Endothelial cell of umbilical vein (primary cell): ENCODE measurements at regions not wholly inside any gene's neighbourhood (a gene's known extent, or its start where the extent isn't known, plus 50 kb on each side); places are given as distances from the start of the nearest gene placed in this dataset.

Source experiments
- BruUV-seq: library from RNA; stranded (reverse); fragments of 400-500 nt; replicated peaks from 2 replicates; lab custom pipeline; 2021; lab: Mats Ljungman, UMichigan
- CTCF ChIA-PET: fragments of 300-600, 350-600 bp; sonication (Branson Sonifier 250); formaldehyde crosslinking; loops from one replicate; lab custom pipeline; 2021; ENCODE audit warnings: antibody characterized with exemption, inconsistent platforms; lab: Charles Lee
- POLR2A ChIA-PET: fragments of 300-600, 350-600 bp; sonication (Branson Sonifier 250); formaldehyde crosslinking; loops from one replicate; lab custom pipeline; 2021; ENCODE audit warnings: antibody characterized with exemption, inconsistent platforms; lab: Charles Lee
- DNase-seq: peaks from one replicate; pipeline ENCODE4 v3.0.0-alpha.2; 2011; ENCODE audit warnings: low read depth, low spot score
- FAIRE-seq: peaks from 2 replicates; lab custom pipeline; 2011; peaks lifted over from hg19 to GRCh38; lab: Jason Lieb, UNC
- H2AFZ ChIP-seq: 2 replicates; pipeline ENCODE4 v1.6.0; 2012; ENCODE audit warnings: low read depth, low read length, control low read depth, inconsistent platforms
- H3K27ac ChIP-seq: 2 replicates; pipeline ENCODE4 v1.5.1; 2011; ENCODE audit warnings: low read depth, mild to moderate bottlenecking, control low read depth, low read length, moderate library complexity; ENCODE audit not compliant: insufficient read depth
- H3K27me3 ChIP-seq, 2 experiments: 2 replicates each; pipeline versions ENCODE4 v1.6.0 to v1.6.1; 2011; ENCODE audit warnings: low read length in 2 of 2, mixed read lengths in 1 of 2; ENCODE audit not compliant: control insufficient read depth in 2 of 2, insufficient read depth in 2 of 2
- H3K36me3 ChIP-seq, 2 experiments: 2 replicates in 1 of 2; 3 replicates in 1 of 2; pipeline ENCODE4 v1.5.1; 2011; ENCODE audit warnings: low read length in 2 of 2, mild to moderate bottlenecking in 1 of 2, moderate library complexity in 1 of 2; ENCODE audit not compliant: control insufficient read depth in 2 of 2, insufficient read depth in 2 of 2; ENCODE audit errors: extremely low read depth in 1 of 2
- H3K4me1 ChIP-seq: 3 replicates; pipeline ENCODE4 v1.5.1; 2011; ENCODE audit warnings: mild to moderate bottlenecking, low read length; ENCODE audit not compliant: control insufficient read depth, insufficient read depth; ENCODE audit errors: extremely low read depth
- H3K4me2 ChIP-seq: 2 replicates; pipeline ENCODE4 v1.6.1; 2011; ENCODE audit warnings: low read length, control low read depth, mixed read lengths; ENCODE audit not compliant: insufficient read depth
- H3K4me3 ChIP-seq, 3 experiments: fragments of 200-600 bp in 1 of 3; sonication (generic), shearing (Covaris generic) in 1 of 3; replicated peaks in 1 of 3; 2 replicates each; pipeline ENCODE4 v1.5.1; 2011 to 2016; ENCODE audit warnings: control low read depth in 3 of 3, low read length in 3 of 3, mild to moderate bottlenecking in 2 of 3, inconsistent platforms in 1 of 3, low read depth in 1 of 3, moderate library complexity in 1 of 3; ENCODE audit not compliant: insufficient read depth in 1 of 3
- H3K79me2 ChIP-seq: 2 replicates; pipeline ENCODE4 v1.6.0; 2012; ENCODE audit warnings: low read length, inconsistent platforms; ENCODE audit not compliant: control insufficient read depth, insufficient read depth
- H3K9ac ChIP-seq: replicated peaks from 2 replicates; pipeline ENCODE3; 2011; ENCODE audit warnings: low read length, control low read depth; ENCODE audit not compliant: insufficient read depth; ENCODE audit errors: extremely low read depth
- H3K9me1 ChIP-seq: replicated peaks from 3 replicates; pipeline ENCODE4 v1.6.0; 2011; ENCODE audit warnings: mild to moderate bottlenecking, low read length; ENCODE audit not compliant: control insufficient read depth, insufficient read depth; ENCODE audit errors: extremely low read depth
- H3K9me3 ChIP-seq: replicated peaks from 2 replicates; pipeline ENCODE4 v1.5.1; 2012; ENCODE audit warnings: low read length, inconsistent platforms; ENCODE audit not compliant: control insufficient read depth, insufficient read depth
- H4K20me1 ChIP-seq: replicated peaks from 2 replicates; pipeline ENCODE3; 2011; ENCODE audit warnings: mild to moderate bottlenecking, low read length; ENCODE audit not compliant: control insufficient read depth, insufficient read depth; ENCODE audit errors: extremely low read depth
- CTCF ChIP-seq, 2 donors: IDR thresholded peaks; 1 replicate in 1 of 2; 2 replicates in 1 of 2; pipeline ENCODE4 v1.5.1; 2011; ENCODE audit warnings: low read length in 2 of 2, mild to moderate bottlenecking in 2 of 2, moderate library complexity in 2 of 2, control low read depth in 1 of 2, inconsistent platforms in 1 of 2, low read depth in 1 of 2; ENCODE audit not compliant: insufficient read depth in 1 of 2; ENCODE audit errors: extremely low read depth in 1 of 2
- EZH2 ChIP-seq: IDR thresholded peaks from 2 replicates; pipeline ENCODE4 v1.6.1; 2012; ENCODE audit warnings: borderline replicate concordance, low read depth, mild to moderate bottlenecking, moderate library complexity, low read length, inconsistent platforms; ENCODE audit not compliant: severe bottlenecking
- FOS ChIP-seq: IDR thresholded peaks from 2 replicates; pipeline ENCODE4 v1.6.1; 2011; ENCODE audit warnings: mild to moderate bottlenecking, low read length, moderate library complexity, borderline replicate concordance; ENCODE audit not compliant: insufficient read depth
- GATA2 ChIP-seq: IDR thresholded peaks from 2 replicates; pipeline ENCODE4 v1.7.0; 2011; ENCODE audit warnings: low read depth, mild to moderate bottlenecking, moderate library complexity, mixed read lengths, low read length; ENCODE audit not compliant: insufficient read length, insufficient read depth
- JUN ChIP-seq: IDR thresholded peaks from 2 replicates; pipeline ENCODE4 v1.6.1; 2011; ENCODE audit warnings: borderline replicate concordance, low read depth; ENCODE audit not compliant: insufficient read length, insufficient read depth
- MAX ChIP-seq: IDR thresholded peaks from 2 replicates; pipeline ENCODE4 v1.6.1; 2011; ENCODE audit not compliant: insufficient read depth, insufficient read length
- MYC ChIP-seq: IDR thresholded peaks from one replicate; pipeline ENCODE4 v1.6.1; 2011; ENCODE audit warnings: mild to moderate bottlenecking, low read depth, low read length
- POLR2A ChIP-seq: IDR thresholded peaks from 2 replicates; pipeline ENCODE4 v1.6.1; 2012; ENCODE audit warnings: low read depth, mild to moderate bottlenecking, control low read depth, low read length
- POLR2AphosphoS5 ChIP-seq: IDR thresholded peaks from 2 replicates; pipeline ENCODE4 v1.6.1; 2012; ENCODE audit warnings: low read depth, mild to moderate bottlenecking, control low read depth, low read length, moderate library complexity; ENCODE audit not compliant: insufficient read depth
- dilution Hi-C: fragments of 300-500 bp; cut with MboI; formaldehyde crosslinking; loops from one replicate; pipeline ENCODE4 v1.15.0; 2019; ENCODE audit warnings: low sequenced_read_pairs; ENCODE audit not compliant: extremely low pct_ligation_motif_present
- intact Hi-C: fragments of 100-400 bp; cut with micrococcal nuclease; formaldehyde crosslinking; loops from one replicate; pipeline ENCODE4 v1.10.0; 2022

GRCh38 chr7:26543340-26543739 is 251.7 kb downstream of the SNX10 start:
- no peaks in the 10 kb centered on the region for H3K36me3 ChIP-seq
- no peak overlapping the region for H2AFZ ChIP-seq
- no peaks in the 10 kb centered on the region for H3K9me3 ChIP-seq
- no peak for FAIRE-seq
- no peaks in the 10 kb centered on the region for H3K4me1 ChIP-seq
- H3K79me2 ChIP-seq = no peaks in the 10 kb centered on the region
- ChIA-PET CTCF (no interaction called here), POLR2A (no interaction called here)
- no peak overlapping the region for H3K4me3 ChIP-seq
- dilution Hi-C loops (no loop called here), intact Hi-C loops (no loop called here)
- no peaks in the 10 kb centered on the region for H3K9me1 ChIP-seq
- no peak overlapping the region for H3K27ac ChIP-seq
- no TSS peak for BruUV-seq
- no peak overlapping the region for H3K4me2 ChIP-seq
- no peak for DNase-seq
- no peaks in the 10 kb centered on the region for H4K20me1 ChIP-seq
- no peak for TF ChIP-seq FOS
- no peak for TF ChIP-seq MAX
- H3K27me3 ChIP-seq = peaks cover 6 to 15% of the 10 kb centered on the region in 2 experiments
- no peak overlapping the region for H3K9ac ChIP-seq

GRCh38 chr7:26543951-26544350 is 252.3 kb downstream of the SNX10 start:
- TF ChIP-seq FOS = no peak
- TF ChIP-seq POLR2AphosphoS5 = no peak
- TF ChIP-seq MYC = no peak
- no peak for TF ChIP-seq GATA2
- no peak for TF ChIP-seq CTCF (IDR thresholded peaks at IDR 0.05; ENCODE audit: extremely low read depth in 1 of 2, insufficient read depth in 1 of 2, low read depth in 1 of 2, low read length in 2 of 2)
- no peak for TF ChIP-seq JUN
- TF ChIP-seq MAX = no peak
- no peak for TF ChIP-seq POLR2A
- no peak for TF ChIP-seq EZH2
- no peaks in the 10 kb centered on the region for H3K79me2 ChIP-seq
- CTCF ChIA-PET = no interaction called here
- H3K4me2 ChIP-seq = no peak overlapping the region
- H3K9me1 ChIP-seq = no peaks in the 10 kb centered on the region
- H2AFZ ChIP-seq = no peak overlapping the region
- no peaks in the 10 kb centered on the region for H4K20me1 ChIP-seq
- dilution Hi-C loops = no loop called here
- no TSS peak for BruUV-seq
- DNase-seq = no peak
- H3K36me3 ChIP-seq = no peaks in the 10 kb centered on the region
- no peak overlapping the region for H3K4me3 ChIP-seq
- POLR2A ChIA-PET = no interaction called here
- no peak for FAIRE-seq
- H3K27me3 ChIP-seq = peaks cover 3 to 10% of the 10 kb centered on the region in 2 experiments
- no peak overlapping the region for H3K9ac ChIP-seq
- no peaks in the 10 kb centered on the region for H3K9me3 ChIP-seq
- no peak overlapping the region for H3K27ac ChIP-seq
- no peaks in the 10 kb centered on the region for H3K4me1 ChIP-seq
- intact Hi-C loops = no loop called here
